ENCODE measurements at regions not wholly inside any gene's neighbourhood (a gene's known extent, or its start where the extent isn't known, plus 50 kb on each side); places are given as distances from the start of the nearest gene placed in this dataset.
A peak's percentile ranks its signal among the peaks of the same experiment; 100 is the strongest.
"Not testable (repeated sequence)": the region's sequence is repeated elsewhere in the genome, so short reads cannot be mapped to it uniquely, and the experiment has no call there.

DNA sequence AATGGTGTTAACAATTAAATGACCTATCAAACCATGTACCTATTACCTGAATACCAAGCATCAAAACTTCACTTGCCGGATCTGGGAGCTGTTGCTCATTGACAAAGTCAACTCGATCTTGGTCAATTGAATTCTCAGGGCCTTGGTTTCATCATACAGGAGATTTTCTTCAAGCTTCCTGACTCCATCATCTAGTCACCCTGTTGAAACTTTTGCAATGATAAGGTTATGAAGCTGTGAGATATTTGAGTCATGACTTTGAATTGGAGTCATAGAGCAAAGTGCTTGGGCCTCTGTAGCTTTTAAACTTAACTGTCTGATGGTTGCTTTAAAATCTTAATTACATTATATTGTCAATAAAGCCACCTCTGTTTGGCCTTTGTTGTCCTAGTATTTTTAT lies 260.9 kb downstream of the COG6 start:
- in situ Hi-C loops (cut with HindIII; ENCODE audit: low pct_unique_long_range_greater_than_20kb, low sequenced_read_pairs) = no loop called here
- no peak for DNase-seq (ENCODE audit: low read depth, low spot score)

DNA sequence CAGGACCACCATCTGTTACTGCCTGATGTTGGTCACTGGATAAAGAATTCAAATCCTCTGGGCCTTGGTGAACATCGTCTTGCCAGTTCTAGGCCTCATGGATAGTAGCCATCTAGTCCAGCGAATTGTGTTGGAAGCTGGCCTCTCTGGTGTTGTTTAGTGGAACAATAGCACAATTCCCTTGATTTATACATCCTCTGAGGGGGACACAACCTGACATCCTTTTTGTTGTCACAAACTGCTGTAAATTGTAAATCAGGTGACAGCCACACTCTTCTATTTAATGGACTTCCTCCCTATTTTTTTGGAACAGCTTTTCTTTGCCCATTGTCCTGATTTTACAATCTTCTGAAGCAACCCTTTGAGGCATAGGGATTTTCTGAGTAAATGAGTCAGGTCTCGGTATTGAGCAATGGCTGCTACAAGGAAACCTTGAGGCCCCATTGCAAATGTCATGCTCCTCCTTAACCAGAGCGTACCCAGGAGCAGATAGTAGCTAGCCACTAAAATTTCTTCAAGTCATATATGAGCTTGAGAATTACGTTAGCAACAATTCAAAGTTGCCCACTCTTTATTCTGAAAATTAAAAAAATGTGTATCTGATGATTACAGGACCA lies 263.3 kb downstream of the COG6 start:
- peak; percentile 38 for DNase-seq (ENCODE audit: low read depth, low spot score)
- in situ Hi-C loops (cut with HindIII; ENCODE audit: low pct_unique_long_range_greater_than_20kb, low sequenced_read_pairs) = no loop called here

DNA sequence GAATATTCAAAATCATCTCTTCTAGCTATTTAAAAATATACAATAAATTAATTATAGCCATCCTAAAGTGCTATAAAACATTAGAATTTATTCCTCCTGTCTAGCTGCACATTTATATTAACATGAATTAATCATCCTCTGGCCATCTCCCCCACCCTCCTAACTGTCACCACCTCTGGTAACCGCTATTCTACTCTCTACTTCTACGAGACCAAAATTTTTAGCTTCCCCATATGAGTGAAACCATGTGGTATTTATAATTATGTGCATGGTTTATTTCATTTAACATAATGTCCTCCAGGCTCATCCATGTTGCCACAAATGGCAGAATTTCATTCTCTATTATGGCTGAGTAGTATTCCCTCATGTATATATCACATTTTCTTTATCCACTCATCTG lies 265.2 kb downstream of the COG6 start:
- DNase-seq (ENCODE audit: low read depth, low spot score) = no peak
- in situ Hi-C loops (cut with HindIII; ENCODE audit: low pct_unique_long_range_greater_than_20kb, low sequenced_read_pairs) = no loop called here

DNA sequence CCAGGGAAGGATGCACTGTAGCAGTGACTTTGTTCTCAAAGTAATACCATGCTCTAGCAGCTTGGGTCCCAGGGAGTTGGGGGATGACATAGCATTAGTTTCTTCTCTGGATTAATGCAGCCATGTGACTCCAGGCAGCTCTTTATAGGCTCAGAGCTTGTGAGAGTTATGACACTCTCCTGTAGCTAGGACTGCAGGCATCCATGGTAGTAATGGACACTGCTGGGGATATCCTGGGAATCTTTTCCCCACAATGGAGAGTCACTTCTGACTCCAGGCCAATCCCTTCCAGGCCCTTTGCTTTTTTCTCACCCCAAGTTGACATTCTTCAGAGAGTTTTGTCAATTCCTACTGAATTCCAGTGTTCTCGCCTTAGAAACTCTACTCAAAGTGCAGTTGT lies 270.9 kb downstream of the COG6 start:
- in situ Hi-C loops (cut with HindIII; ENCODE audit: low pct_unique_long_range_greater_than_20kb, low sequenced_read_pairs) = no loop called here
- DNase-seq (ENCODE audit: low read depth, low spot score) = no peak

DNA sequence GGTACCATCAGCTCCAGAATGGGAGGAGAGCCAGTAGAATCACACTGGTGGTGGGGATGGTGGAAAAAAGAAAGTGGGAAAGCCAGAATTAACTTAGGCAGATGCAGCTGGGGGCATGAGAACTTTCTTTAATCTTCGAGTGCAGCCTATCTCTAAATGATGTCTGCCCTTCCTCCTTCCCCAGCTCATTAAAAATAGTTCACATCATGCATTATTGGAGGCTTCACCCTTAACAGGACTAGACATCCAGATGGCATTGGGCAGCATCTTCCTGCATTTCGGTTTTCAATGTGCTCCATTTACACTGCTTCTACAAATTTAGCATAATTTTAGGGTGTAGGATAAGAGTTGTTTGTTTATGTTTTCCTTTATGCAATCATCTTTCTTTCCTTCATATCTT lies 272.8 kb downstream of the COG6 start:
- no peak for DNase-seq (ENCODE audit: low read depth, low spot score)
- in situ Hi-C loops (cut with HindIII; ENCODE audit: low pct_unique_long_range_greater_than_20kb, low sequenced_read_pairs) = no loop called here

DNA sequence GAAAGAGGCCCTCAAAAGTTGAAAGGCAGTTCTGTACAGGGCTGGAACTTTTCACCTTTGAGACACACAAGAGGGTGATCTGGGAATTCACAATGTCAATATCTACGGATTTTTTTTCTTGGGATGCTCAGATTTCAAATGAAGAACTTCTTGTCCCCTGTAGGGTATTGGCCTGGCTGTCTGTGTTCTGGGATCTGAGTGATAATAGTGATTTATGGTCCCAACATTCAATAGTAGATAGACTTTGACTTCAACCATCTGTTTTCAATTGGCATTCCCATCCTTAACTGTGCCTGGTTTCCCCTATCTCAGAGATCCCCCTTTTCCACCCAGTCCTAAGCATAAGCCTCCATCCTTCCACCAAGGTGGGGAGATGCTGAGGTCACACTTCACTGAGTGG lies 274.1 kb downstream of the COG6 start:
- DNase-seq (ENCODE audit: low read depth, low spot score) = no peak
- in situ Hi-C loops (cut with HindIII; ENCODE audit: low pct_unique_long_range_greater_than_20kb, low sequenced_read_pairs) = no loop called here

DNA sequence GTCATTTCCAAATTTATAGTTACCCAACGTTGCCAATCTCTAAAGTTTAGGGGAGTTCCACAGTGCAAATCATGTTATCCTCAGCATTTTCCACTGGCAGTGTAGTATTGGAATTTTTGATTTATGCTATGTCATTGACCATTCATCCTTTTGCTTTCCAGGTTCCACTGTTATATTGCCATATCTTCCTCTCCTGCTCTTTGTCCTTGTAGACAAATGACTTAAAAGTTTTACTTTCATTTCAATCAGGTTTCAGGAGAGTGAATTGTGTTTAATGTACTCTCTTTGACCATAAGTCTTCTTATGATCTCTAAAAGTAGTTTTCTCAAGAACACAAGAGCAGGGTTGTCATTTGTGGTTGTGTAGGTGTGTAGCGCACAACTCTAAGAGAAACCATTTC lies 274.6 kb downstream of the COG6 start:
- in situ Hi-C loops (cut with HindIII; ENCODE audit: low pct_unique_long_range_greater_than_20kb, low sequenced_read_pairs) = no loop called here
- DNase-seq (ENCODE audit: low read depth, low spot score) = no peak

DNA sequence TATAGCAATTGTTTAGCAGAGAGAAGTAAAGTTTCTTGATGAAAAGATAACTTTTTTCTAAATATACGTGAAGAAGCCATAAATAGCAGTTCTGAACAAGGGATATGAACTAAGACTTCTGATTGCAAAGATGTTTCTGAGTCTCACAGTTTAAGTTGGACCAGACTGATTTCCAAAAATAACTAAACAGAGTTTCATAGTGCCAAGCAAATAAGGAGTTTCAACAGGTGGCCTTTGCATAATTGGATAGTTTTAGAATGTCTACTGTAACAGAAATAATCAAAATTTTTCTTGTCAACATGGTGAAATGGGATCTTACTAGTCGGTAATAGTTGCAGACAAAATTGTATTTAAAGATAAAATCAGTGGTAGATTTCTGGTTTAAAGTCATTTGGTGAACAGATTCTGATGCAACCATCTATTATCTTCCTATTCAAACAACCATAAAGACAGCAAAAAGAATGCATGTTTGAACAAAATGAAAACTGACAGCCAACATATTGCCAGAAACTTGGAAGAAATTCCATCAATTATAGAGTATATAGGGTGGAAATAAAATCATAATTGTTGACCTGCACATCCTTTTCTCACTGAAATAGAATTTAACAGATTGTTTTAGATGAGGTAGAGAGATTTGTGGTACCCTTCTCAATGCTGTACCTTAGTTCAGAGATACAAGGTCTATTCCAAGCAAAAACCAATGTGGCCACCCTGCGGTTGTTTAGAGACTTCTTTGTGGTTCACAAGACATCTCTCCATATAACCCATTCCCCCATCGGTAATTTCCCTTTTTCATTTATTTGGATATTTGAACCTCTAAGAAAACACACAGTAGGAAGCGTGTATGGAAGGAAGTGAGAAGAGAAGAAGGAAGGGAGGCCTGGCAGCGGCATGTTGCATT lies 275.3 kb downstream of the COG6 start:
- in situ Hi-C loops (cut with HindIII; ENCODE audit: low pct_unique_long_range_greater_than_20kb, low sequenced_read_pairs) = no loop called here
- no peak for DNase-seq (ENCODE audit: low read depth, low spot score)

DNA sequence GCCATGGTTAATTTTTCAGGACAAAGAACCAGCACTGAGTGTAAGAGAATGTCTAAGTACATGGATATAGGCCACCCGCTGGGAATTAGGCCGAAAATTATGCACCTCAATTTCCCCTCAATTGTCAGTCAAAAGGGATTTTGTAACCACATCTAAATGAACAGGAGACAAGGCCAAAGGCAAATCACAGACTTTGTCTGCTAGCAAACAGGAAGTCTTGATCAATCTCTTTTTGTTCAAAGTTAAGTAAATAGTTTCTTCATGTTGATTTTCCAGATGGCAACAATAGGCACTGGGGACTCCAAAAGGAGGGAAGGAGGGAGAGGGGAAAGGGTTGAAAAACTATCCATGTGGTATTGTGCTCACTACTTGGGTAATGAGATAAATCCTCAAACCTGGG lies 276.0 kb downstream of the COG6 start:
- DNase-seq (ENCODE audit: low read depth, low spot score) = no peak
- in situ Hi-C loops (cut with HindIII; ENCODE audit: low pct_unique_long_range_greater_than_20kb, low sequenced_read_pairs) = no loop called here

DNA sequence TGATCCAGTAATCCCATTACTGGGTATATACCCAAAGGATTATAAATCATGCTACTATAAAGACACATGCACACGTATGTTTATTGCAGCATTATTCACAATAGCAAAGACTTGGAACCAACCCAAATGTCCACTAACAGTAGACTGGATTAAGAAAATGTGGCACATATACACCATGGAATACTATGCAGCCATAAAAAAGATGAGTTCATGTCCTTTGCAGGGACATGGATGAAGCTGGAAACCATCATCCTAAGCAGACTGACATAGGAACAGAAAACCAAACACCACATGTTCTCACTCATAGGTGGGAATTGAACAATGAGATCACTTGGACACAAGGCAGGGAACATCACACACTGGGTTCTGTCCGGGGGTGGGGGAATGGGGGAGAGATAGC lies 277.1 kb downstream of the COG6 start:
- DNase-seq (ENCODE audit: low read depth, low spot score); in situ Hi-C loops (cut with HindIII; ENCODE audit: low pct_unique_long_range_greater_than_20kb, low sequenced_read_pairs): not testable (repeated sequence)

DNA sequence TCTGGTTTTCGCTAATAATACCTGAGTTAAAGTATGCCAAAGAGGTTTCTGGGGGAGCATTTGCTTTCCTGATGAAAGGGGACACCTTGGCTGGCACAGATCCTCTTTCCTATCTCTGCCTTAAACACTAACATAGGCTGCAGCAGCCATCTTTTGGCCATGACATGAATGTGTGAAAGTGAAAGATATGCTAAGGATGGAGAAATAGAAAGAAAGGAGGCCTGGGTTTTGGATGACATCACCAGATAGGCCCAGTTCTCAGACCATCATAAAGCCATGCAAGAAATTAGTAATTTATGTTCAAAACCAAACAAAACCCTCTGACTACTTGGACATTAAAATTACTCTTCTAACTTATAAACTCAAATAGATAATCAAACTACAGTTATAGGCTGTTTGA lies 279.7 kb downstream of the COG6 start:
- in situ Hi-C loops (cut with HindIII; ENCODE audit: low pct_unique_long_range_greater_than_20kb, low sequenced_read_pairs) = no loop called here
- no peak for DNase-seq (ENCODE audit: low read depth, low spot score)

DNA sequence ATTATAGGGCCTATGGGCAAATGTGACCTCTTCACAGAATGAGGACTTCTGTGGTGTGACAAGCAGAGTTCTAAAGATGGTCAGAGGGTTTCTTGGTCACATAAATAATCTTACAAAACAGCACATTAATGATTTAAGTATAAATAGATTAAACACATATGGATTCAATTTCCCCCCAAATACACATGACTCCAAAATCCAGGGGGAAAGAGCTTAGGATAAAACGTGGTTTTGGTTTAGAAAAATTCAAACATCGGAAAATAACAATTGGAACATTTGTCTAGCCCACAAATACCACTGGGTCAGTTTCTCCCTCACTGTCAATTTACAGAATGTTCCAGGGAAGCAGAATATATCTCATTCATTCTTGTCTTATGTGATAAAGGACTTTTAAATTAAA lies 283.1 kb downstream of the COG6 start:
- in situ Hi-C loops (cut with HindIII; ENCODE audit: low pct_unique_long_range_greater_than_20kb, low sequenced_read_pairs) = no loop called here
- peak; percentile 76 for DNase-seq (ENCODE audit: low read depth, low spot score)

DNA sequence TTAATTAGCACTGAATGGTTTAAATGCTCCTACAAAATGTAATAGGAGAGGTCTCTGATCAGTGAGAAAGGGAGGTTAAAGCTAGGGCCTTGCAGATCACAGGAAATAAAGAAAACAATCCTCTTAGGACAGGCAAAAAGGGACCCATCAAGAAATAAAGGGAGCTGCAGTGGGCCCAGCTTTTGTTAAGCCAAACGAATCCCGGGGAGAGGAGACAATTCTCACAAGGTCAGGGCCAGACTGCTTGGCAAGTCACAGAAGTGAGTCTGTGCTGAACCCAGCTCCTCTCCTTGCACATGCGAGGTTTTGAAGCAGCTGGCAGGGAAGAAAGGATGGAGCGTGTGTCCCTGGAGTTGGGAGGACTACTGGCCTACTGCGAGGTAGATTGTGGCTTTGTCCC lies 285.8 kb downstream of the COG6 start:
- no peak for DNase-seq (ENCODE audit: low read depth, low spot score)
- in situ Hi-C loops (cut with HindIII; ENCODE audit: low pct_unique_long_range_greater_than_20kb, low sequenced_read_pairs) = no loop called here

DNA sequence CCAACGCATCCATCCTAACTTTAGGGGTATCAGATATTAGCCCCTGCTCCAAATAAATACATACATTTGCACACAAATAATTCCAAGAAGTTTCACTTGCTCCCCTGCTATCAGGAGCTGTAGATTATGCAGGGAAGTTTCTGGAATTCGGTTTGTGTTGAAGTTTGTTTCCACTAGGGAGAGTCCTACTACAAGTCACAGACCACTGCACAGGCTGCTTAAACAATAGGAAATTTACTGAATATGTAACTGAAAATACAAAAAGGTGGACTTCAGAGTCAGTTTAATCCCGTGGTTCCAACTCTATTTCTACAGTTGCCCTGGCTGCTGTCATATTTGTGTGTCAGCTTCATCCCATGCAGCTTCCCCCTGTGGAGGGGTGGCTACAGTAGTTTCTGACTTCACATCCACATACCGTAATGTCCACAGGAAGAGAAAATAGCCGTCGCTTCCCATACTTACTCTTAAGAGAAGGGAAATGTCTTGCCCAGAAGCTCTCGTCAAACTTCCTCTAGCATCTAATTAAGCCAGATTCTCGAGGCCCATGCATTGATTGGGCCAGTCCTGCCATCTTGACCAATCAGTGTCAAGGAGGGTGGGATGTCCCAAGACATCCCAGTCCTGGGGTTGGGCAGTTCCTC lies 286.6 kb downstream of the COG6 start:
- in situ Hi-C loops (cut with HindIII; ENCODE audit: low pct_unique_long_range_greater_than_20kb, low sequenced_read_pairs) = no loop called here
- DNase-seq (ENCODE audit: low read depth, low spot score) = peak; percentile 11

DNA sequence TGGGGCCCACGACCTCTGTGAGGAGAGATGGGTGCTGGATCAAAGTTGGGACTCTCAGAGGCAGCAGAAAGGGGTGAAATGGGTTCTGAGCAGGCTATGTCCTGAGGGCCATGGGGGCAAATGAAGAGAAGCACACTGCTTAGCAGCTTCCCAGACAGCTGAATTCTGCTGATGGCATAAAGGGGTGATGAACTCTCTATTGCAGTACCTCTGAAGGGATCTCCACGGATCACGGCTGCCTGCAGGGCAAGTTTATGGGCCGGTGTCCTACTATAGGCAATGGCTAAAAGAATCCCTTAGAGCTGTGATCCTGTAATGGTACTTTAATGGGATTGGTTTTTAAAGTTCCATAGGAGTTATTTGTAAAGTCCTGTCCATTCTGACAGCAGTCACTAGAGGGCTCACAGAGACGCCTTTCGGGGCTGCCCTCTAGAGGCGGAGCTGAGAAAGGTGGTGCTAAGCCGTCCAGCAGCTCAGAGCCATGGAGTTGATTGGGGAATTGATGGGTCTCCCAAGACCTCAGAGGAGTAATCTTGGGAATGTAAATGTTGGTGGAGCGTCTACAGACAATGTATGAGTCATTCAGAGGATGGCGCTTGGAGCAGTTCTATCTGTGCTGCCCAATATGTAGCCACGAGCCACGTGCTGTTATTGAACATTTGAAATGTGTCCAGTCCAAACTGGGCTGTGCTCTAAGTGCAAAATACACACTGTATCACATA lies 287.3 kb downstream of the COG6 start:
- in situ Hi-C loops (cut with HindIII; ENCODE audit: low pct_unique_long_range_greater_than_20kb, low sequenced_read_pairs) = no loop called here
- DNase-seq (ENCODE audit: low read depth, low spot score) = peak; percentile 94

DNA sequence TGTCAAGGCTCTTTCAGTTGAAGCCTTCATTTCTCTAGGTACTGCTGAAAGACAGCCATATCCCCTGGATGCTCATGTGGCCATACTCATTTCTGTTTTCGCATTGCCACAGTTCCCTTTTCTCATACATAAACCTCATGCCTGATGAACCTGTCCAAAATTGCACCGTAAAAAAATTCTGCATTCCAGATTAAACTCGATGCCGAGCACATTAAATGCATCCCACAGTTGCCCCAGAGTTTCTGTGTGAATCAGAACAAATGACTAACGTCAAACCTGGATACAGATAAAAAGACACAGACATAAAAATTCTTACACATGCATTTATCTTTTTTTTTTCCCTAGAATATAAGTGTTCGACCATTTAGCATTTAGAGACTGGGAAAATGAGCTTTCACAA lies 288.2 kb downstream of the COG6 start:
- in situ Hi-C loops (cut with HindIII; ENCODE audit: low pct_unique_long_range_greater_than_20kb, low sequenced_read_pairs) = no loop called here

DNA sequence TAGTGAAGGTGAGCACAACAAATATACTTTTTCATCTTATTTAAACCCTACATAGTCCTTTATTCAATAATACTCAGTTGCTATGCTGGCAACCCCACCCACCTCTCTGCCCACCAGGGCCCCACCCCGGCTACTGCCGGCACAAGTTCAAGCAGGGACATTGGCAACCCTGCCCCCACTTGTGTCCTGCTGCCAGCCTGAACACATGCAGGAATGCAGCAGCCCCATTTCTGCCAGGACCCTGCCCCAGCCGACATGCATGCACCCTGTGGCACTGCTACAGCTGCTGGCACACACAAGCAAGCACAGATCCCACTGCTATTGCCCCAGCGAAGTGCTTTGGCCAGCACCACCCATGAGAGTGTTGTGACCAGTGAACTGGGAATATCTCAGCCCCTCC lies 289.8 kb downstream of the COG6 start:
- in situ Hi-C loops (cut with HindIII; ENCODE audit: low pct_unique_long_range_greater_than_20kb, low sequenced_read_pairs) = no loop called here
- no peak for DNase-seq (ENCODE audit: low read depth, low spot score)

More for the DNA sequence above, 288.2 kb downstream of the COG6 start:
- no peak for DNase-seq (ENCODE audit: low read depth, low spot score)

DNA sequence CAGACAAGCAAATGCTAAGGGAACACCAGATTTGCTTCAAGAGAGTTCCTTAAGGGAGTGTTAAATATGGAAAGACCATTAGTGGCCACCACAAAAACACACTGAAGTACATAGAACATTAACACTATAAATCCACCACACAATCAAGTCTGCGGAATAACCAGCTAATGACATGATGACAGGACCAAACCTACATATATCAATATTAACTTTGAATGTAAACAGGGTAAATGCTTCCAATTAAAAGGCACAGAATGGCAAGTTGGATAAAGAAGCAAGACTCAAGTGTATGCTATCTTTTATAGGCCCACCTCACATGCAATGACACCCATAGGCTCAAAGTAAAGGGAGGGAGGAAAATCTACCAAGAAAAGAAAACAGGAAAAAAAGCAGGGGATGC lies 291.3 kb downstream of the COG6 start:
- DNase-seq (ENCODE audit: low read depth, low spot score) = no peak
- in situ Hi-C loops (cut with HindIII; ENCODE audit: low pct_unique_long_range_greater_than_20kb, low sequenced_read_pairs) = no loop called here

All from SK-MEL-5 (cell line).